Anterior cingulate cortex (tissue), 58 donors: ENCODE measurements at regions not wholly inside any gene's neighbourhood (a gene's known extent, or its start where the extent isn't known, plus 50 kb on each side); places are given as distances from the start of the nearest gene placed in this dataset.
A peak's percentile ranks its signal among the peaks of the same experiment; 100 is the strongest.

Experiments
- DNase-seq, 58 donors: peaks; one replicate each; lab custom pipeline; 2025; lab: John Stamatoyannopoulos, UW

DNA sequence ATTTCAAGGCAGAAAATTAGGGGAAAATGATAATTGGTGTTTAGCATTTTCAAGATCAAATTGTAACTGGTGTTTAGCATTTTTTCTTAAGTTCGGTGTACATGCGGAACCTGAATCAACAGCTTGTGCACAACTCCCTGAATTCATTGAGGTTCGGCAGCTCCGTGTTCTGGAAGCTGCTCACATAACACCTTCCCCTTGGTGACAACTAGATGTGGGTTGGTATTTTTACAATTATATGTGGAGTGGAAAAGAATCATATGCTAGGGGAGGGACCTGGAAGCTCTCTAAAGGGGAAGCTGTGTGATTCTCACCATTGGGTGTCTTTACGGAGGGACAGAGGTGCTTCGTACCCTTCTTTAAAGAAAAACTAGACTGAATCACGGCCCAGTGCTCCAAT, 199.0 kb upstream of the MTNR1B start:
- DNase-seq: peak in 1 of 58 donors; percentile 23

DNA sequence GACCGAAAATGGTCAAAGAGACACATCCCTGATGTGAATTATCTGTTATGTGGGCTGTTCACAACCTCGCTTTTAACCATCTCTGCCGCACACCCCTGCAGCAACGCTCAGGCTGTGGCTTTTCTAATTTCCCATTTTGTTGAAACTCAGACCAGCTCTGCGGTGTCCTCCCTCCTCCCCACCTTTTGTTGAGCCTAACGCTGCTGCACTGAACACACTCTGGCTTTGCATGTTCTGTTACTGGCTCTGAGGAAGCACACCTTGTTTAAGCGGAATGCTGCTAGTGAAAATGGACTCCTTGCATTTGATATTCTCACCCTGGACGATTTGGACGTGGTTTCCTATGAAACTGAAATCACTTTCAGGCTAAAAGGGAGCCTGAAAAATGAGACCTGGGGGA, 198.5 kb upstream of the MTNR1B start:
- no peak for DNase-seq

DNA sequence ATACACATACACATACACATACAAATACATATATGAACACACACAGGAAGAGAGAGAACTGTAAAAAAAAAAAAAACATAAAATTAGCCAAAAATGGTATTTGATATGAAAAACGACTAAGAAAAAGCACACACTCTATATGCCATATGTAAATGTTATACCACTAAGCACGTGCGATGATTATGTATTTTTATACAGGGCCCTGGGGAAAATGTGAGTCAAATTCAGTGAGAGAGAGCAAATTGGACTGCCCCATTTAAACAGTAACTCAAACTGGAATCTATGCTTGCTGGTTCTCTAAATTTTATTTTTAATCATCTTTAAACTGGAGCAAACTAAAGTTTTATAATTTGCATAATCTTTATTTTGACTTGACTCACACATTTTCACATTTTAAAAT, 197.8 kb upstream of the MTNR1B start:
- DNase-seq: no peak

DNA sequence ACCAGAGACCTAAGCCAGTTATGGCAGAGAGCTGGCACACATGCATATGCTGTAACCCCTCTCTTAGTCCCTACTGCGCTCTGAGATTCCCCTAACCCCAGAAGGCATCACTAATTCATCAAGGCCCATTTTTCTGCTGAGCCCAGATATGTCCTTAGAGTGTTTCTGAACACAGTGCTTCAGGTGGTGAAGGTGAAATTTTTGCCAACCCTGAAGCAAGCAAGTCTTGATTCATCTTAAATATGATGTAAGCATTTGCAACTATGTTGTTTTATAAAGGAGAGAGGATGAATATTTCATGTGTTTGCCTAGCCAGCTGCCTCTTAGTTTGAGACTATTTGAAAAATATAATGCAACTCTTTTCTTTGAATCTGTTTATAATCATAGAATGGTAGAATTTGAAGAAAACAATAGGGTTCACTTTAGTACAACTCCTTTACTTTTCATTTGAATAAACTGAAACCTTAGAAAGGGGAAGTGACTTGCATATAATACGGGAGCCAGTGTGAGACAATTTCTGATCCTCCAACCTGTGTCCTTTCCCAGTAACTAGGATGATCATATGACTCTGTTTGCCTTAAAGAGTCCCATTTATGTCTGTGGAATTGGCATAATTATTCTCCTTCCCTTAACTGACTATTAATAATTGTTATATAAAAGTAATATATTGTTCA, 194.3 kb upstream of the MTNR1B start:
- no peak for DNase-seq

DNA sequence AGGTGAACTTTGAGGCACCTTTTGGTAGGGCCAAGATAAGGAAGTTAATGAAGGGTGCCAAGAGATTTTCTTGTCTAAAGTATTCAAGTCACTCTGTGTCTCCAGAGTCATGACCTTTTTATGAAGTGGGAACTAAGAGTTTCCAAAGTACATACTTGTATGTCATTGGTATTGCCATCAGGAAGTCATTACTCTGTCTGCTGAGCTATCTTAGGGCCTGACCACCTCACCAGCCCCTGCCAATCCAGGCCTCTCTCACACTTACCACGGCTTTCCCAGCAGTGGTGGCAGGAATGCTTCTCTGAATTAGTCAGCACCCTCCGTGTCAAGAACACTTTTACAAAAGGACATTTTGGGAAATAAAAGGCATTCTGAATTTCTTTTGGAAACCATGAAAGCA, 192.8 kb upstream of the MTNR1B start:
- no peak for DNase-seq

DNA sequence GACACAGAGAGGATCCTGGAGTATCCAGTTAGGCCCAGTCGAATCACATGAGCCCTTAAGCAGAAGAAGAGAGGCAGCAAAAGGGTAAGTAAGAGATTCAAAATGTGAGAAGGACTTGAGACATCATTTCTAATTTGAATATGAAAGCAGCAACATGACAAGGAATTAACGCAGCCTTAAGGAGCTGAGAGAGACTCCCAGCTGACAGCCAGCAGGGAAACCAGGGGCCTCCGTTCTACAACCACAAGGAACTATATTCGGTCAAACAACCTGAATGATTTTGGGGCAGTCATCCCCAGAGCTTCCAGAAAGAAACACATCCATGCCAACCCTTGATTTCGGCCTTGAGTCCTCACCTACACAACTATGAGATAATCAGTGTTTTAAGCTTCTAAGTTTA, 189.7 kb upstream of the MTNR1B start:
- DNase-seq: no peak

DNA sequence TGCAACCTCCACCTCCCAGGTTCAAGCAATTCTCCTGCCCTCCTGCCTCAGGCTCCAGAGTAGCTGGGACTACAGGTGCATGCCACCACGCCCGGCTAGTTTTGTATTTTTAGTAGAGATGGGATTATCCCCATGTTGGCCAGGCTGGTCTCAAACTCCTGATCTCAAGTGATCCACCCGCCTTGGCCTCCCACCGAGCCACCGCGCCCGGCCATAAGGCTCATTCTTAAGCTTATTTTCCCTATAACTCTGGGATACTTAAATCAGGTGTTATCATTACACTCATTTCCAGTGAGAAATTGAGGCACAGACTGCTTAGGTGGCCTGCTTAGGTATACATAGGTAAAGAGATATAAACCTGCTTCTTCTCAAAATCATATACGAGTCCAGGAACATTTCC, 188.3 kb upstream of the MTNR1B start:
- no peak for DNase-seq

DNA sequence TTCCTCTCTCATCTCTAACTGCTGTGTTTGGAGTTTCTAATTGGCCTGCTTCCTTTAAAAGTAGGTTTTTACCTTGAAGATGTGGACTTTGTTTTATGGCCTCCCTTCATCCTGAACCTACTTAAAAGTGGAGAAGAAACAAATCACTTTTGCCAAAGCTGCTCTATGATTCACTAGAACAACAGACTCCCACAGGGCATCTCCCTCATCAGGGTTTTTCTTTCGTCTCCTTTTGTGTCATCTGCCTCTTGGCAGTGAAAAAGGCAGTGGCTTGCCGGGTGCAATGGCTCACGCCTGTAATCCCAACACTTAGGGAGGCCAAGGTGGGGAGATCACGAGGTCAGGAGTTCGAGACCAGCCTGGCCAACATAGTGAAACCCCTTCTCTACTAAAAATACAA, 186.6 kb upstream of the MTNR1B start:
- DNase-seq: no peak

DNA sequence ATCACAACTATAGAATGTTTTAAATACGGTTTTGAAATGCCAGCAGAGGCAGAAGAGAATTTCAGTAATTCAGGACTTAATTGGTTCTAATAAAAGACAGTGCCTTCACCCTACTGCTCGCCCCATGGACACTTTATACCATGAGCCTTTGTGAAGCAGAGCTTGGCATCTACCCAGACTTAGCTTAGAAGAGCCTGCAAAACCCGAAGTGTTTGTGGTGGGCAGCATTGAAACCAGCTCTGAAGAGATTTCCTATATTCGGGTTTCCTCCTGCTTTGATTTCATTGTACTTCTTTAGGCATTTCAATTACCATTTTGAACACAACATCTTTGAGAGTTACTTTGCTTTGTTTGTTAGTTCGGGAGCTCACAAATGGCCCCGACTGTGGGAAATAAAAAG, 185.1 kb upstream of the MTNR1B start:
- peak in 13 of 58 donors; percentile 4 to 77 (median 54) for DNase-seq

DNA sequence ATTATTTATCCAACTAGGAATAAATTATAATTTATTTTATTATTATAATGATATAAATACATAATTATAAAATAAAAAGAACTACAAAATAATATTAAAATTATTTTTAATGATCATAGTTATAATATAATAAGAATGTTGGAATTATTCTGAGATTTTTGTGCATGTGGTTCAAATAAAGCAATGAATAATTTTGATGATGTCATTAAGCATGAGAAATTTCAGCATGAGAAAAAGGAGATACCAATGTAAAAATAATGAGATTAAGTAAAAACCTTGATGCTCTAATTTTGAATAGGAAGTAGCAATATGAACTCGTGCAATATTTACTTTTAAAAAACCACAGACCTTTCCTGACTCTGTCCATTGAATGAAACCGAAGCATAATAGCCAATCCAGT, 181.8 kb upstream of the MTNR1B start:
- no peak for DNase-seq

DNA sequence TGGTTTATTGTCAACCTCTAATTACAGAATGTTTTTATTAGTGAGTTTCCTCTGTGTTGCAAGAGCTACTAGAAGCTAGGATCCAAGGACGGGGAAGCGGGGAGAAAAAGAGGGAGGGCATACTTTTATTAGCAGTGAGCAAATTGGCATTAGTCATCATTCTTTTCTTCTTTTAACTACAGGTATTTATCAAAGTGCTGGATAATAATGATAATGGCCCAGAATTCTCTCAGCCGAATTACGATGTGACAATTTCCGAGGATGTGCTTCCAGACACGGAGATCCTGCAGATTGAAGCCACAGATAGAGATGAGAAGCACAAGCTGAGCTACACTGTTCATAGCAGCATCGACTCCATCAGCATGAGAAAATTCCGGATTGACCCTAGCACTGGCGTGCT, 179.7 kb upstream of the MTNR1B start:
- no peak for DNase-seq

DNA sequence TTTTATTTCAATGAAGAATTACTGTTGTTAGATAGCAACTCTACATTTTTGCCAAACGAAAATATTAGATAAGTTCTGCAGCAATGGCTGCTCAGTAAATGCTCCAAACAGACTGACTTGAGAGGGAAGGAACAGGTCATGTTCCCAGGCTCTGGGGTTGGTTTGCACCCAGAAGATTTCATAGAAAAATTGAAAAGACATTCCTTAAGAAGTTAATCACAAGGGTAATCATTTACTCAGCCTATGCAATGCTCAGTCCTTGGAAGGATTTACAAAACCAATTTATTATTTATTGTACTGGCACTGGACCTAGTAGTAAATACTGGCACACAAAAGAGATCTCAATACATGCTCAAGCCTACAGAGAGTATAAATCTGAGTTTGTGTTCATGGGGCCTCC, 179.1 kb upstream of the MTNR1B start:
- DNase-seq: no peak

DNA sequence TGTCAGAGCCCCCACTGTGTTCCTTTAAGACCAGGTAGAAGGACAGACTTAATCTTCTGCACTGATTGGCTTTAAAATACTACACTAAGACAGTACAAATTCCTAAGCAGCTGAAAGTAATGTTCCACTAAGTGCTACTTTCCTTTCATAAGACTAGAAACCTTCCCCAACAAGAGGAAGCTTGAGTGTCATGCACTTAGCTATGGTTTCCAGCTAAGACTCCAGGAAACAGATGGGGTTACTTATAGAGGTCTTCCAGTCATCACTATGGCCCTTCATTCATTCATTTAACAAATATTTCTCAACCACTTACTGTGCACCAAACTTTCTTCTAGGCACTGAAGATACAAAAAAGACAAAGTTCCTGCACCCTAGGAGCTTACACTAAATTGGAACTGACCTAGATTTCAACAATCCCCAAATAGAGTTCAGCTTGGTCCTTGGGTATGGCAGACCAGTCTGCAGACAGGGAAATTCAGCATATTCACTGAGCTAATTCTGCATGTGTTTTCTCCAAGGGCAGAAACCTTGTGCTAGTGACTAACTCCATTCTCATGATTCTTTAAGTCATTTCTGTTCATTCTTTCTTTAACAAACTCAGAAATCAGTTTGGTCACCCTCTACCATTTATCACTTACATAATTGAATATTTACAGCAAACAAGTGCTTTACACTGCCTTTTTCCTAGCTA, 178.4 kb upstream of the MTNR1B start:
- no peak for DNase-seq

DNA sequence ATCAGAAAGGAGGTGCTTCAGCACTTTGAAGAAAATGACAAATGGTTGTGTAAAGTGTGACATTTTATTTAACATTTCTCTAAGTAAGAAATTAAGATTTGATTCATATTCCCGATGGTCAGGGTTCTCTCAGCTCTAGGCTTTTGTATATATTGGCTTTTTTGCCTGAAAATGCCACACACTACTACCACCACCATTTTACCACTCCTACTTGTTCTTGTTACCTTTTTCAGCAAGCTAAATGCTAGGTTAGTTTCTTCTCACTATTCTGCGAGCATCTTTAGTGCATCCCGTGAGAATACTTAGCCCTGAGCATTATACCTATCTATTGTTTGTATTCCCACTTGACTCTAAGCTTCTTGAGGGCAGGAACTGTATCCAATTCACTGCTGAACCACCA, 177.6 kb upstream of the MTNR1B start:
- no peak for DNase-seq

DNA sequence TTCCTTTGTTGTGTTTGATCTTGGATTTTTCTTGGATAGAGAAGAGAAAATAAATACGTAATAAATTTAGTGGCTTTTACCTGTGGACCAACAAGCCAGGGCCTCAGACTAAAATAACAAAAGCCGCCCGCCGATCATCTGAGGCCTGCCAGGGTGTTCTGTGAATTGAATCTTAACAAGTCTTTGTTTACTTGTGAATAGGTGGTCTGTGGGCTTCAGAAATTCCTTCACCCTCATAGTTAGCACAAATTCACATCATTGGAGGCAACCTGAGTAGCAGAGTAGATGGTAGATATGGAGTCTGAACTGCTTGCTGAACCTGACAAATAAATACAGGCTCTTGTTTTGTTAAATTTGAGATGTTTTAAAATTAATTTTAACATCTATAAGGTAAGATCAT, 176.3 kb upstream of the MTNR1B start:
- no peak for DNase-seq

DNA sequence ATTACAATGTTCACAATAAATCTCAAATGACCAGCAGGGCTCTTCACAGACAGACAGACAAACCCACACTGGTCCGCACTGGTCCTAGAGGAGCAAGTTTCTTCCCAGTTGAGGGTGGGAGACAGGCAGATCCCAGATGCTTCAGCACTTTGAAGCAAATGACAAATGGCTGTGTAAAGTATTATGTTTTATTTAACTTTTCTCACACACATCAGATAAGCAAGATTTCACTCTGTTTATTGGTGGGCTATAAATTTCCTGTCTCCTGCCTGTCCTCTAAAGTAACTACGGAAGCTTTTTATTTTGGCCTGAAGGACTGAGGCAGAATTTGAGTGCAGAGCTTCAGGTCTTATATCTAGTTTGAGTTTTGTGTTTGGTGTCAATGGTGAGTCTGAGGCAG, 174.7 kb upstream of the MTNR1B start:
- DNase-seq: no peak

DNA sequence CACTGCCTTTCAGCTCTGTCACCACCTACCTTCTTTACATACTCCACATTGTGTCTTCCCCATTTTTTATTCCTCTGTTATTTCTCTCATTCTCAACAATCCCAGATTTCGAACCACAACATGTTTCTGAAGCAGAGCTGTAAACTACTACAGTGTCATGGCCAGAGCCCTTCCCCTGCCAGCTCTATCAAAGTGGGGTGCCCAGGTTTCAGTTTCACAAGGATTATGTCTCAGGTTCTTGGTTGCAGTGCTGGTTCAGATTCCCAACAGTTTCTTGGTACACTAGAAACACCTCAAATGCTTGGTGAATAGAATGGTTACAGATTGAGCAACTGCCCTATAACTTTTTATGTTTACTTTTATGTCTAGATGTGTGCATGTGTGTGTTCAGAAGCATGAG, 172.7 kb upstream of the MTNR1B start:
- no peak for DNase-seq

DNA sequence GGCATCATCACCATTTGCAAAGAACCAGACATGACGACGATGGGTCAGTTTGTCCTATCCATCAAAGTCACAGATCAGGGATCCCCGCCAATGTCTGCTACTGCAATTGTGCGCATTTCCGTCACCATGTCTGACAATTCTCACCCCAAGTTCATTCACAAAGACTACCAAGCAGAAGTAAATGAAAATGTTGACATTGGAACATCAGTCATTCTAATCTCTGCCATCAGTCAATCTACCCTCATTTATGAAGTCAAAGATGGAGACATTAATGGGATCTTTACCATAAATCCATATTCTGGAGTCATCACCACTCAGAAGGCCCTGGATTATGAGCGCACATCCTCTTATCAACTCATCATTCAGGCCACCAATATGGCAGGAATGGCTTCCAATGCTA, 171.6 kb upstream of the MTNR1B start:
- DNase-seq: no peak

DNA sequence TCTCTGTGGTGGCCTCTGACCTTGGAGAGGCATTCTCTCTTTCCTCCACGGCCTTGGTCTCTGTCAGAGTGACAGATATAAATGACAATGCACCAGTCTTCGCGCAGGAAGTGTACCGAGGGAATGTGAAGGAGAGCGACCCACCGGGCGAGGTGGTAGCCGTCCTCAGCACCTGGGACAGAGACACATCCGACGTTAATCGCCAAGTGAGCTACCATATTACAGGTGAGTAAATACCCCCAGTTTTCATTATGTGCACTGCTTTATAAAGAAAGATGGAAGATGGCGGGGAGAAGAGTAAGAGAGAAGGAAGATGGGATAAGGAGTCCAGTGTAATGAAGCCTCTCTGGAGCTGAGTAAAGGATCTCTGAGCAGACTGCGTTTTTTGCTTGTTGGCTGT, 167.8 kb upstream of the MTNR1B start:
- DNase-seq: no peak

DNA sequence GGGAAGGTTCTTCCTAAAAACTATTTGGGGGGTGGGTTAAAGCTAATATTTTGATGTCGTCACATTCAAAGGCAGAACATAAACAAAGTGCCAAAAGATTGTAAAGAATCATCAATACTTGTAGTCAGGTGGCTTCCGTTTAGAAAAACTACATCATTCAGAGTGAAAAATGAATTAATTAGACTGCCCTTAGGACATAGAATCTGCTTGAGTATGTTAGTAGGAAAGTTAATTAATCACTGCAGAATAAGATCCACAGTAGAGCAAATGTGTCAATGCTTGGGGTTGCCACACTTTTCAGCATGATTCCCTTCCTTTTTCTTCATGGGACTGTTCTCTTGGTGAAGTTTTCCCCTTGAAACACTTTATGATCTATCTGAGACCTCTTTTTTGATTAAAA, 166.8 kb upstream of the MTNR1B start:
- DNase-seq: no peak

DNA sequence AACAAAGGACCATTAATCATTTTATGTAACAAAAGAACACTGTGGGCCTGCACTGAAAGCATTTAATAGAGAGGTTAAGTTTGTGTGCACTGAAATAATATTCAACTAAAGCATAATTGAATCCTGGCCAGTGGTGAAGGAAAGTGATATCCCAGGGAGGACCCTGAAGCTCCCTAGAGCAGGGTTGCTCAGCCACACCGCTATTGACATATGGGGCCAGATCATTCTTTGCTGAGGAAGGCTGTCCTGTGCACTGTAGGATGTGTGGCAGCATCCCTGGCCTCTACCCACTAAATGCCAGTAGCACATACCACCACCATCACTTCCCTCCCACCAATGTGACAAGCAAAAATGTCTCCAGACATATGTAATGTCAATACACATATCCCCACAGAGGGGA, 166.1 kb upstream of the MTNR1B start:
- no peak for DNase-seq

DNA sequence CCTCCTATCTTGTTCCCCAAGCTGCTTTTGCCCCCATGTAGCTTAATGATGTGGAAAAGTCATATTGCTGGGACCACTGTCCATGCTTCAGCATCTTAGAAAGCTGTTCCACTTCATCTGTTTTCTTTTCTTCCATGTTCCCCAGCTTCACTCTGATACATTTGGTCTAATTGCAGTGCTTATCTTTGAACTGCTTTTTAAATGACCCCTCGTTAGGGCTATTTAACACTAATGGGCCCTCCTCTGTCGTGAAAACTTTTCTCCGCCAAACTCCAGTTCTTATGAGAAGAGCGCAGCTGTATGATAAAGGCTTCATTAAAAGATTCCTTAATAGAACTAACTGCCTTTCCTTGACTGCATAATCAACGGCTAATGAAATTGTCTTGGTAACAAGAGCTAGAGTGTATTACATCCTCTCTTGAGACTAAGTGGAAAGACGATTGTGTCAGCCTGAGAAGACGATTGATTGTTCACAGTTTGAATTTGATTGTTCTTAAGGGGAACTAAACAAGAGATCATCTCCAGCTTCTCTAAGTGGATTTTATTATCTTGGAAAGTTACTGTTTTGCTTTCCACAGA, 165.0 kb upstream of the MTNR1B start:
- DNase-seq: no peak
